Heart right ventricle (tissue), 16 donors: ENCODE measurements at regions not wholly inside any gene's neighbourhood (a gene's known extent, or its start where the extent isn't known, plus 50 kb on each side); places are given as distances from the start of the nearest gene placed in this dataset.
A peak's percentile ranks its signal among the peaks of the same experiment; 100 is the strongest.

Experiments
- ATAC-seq, 8 donors: fragments of 200-7000 bp; cut with Tn5 transposase; one replicate each; pipeline ENCODE4 v1.9.1; 2020; ENCODE audit warnings: mild to moderate bottlenecking in 8 of 8, moderate library complexity in 8 of 8, moderate number of reproducible peaks in 1 of 8
- DNase-seq, 2 donors: peaks; one replicate each; pipeline ENCODE4 v3.0.0-alpha.2; 2020
- H3K27ac ChIP-seq, 10 donors: fragments of 200-600 bp; sonication (generic) in 2 of 10; one replicate each; pipeline versions ENCODE4 v1.5.0 to v1.8.0; 2020 to 2022; ENCODE audit warnings: mild to moderate bottlenecking in 3 of 10
- H3K27me3 ChIP-seq, 7 donors: fragments of 200-600 bp; one replicate each; pipeline ENCODE4 v1.8.0; 2021 to 2022; ENCODE audit warnings: mild to moderate bottlenecking in 2 of 7
- H3K36me3 ChIP-seq, 9 donors: fragments of 200-600 bp; sonication (generic) in 1 of 9; one replicate each; pipeline versions ENCODE4 v1.5.0 to v1.8.0; 2020 to 2022; ENCODE audit warnings: mild to moderate bottlenecking in 2 of 9
- H3K4me1 ChIP-seq, 9 donors: fragments of 200-600 bp; sonication (generic) in 1 of 9; one replicate each; pipeline versions ENCODE4 v1.5.0 to v1.8.0; 2020 to 2022; ENCODE audit warnings: mild to moderate bottlenecking in 4 of 9
- H3K4me3 ChIP-seq, 10 donors: fragments of 200-600 bp; sonication (generic) in 2 of 10; one replicate each; pipeline versions ENCODE4 v1.5.0 to v1.8.0; 2020 to 2022; ENCODE audit warnings: mild to moderate bottlenecking in 7 of 10, moderate library complexity in 2 of 10
- H3K9me3 ChIP-seq, 11 donors: fragments of 200-600 bp in 10 of 11; sonication (generic) in 2 of 11; one replicate each; pipeline versions ENCODE4 v1.5.0 to v1.8.0; 2013 to 2022; ENCODE audit warnings: mild to moderate bottlenecking in 2 of 11, control low read depth in 1 of 11, moderate library complexity in 1 of 11
- CTCF ChIP-seq, 9 donors: fragments of 200-600 bp; sonication (generic) in 2 of 9; IDR thresholded peaks; one replicate each; pipeline versions ENCODE4 v1.5.0 to v1.8.0; 2021 to 2022; ENCODE audit warnings: antibody characterized with exemption in 9 of 9, mild to moderate bottlenecking in 5 of 9, moderate library complexity in 1 of 9
- WGBS, 2 donors: extraction: QIAGEN DNeasy Blood & Tissue Kit; methylation state at CpG; one replicate each; pipeline ENCODE4 v1.1.7; 2013; ENCODE audit warnings: inconsistent platforms in 1 of 2; 5-methylcytosine and 5-hydroxymethylcytosine counted together
- intact Hi-C, 10 donors: fragments of 100-400 bp; cut with DNase I; formaldehyde crosslinking; loops; one replicate each; pipeline versions ENCODE4 v1.11.1 to v1.14.2; 2022
- donor health status: Arrhythmogenic right ventricular cardiomyopathy.
- donor health status: ischemic (EF 13 %, LVEDD 7.1; RV severe dilation, severe dysfunction).
- donor health status: healthy with polysubstance abuse.
- donor health status: DM: no; HTN: yes; CAD: no.
- donor health status: DM: no; HTN: no; CAD: no.
- donor health status: ischemic (EF 25% LVEDD 6.9; RV normal size, moderate dysfunction).
- donor health status: ischemic (EF 25% LVEDD 5.7; RV mildly dilated, moderate dysfunction).
- donor health status: healthy.
- donor health status: DM: yes; HTN: yes; CAD: no.
- donor health status: Ischemic cardiomyopathy.
- donor health status: ischemic (EF 35%, LVEDD 5.7; RV mildly dilated, moderate dysfunction).
- donor health status: nonischemic (EF 11% LVEDD 7.7; RV severe dilation, severe dysfunction).
- donor health status: DM: yes; HTN: yes; CAD: no.
- donor health status: PGD.
- donor health status: ischemic (EF 29% LVEDD 5.4; RV normal size, mild dysfunction).
- donor health status: nonischemic (EF 23%, LVEDD 6.1; RV moderate dilation, normal function).

GRCh38 chr13:73146707-73147106, 87.9 kb downstream of the KLF5 start:
- Histone ChIP-seq H3K36me3 (no peaks in the 10 kb centered on the region), H3K9me3 (no peaks in the 10 kb centered on the region), H3K4me1 (peaks cover 0 to 7% (median 0%) of the 10 kb centered on the region in 9 donors), H3K27me3 (no peaks in the 10 kb centered on the region), H3K4me3 (no peak overlapping the region), H3K27ac (no peak overlapping the region)
- no peak for TF ChIP-seq CTCF (IDR thresholded peaks at IDR 0.05)
- DNase-seq, result no peak
- intact Hi-C loops, result no loop called here
- ATAC-seq, result no peak
- 92 to 96% methylated on average over 2 of the region's 2 CpGs for WGBS, 2 donors

- peak overlapping the region in 2 of 10 donors; percentile 5 to 29 for H3K4me3 ChIP-seq
- intact Hi-C loops, result no loop called here
- H3K9me3 ChIP-seq, result no peaks in the 10 kb centered on the region
- peaks cover 0 to 2% (median 0%) of the 10 kb centered on the region in 7 donors for H3K27me3 ChIP-seq
- ATAC-seq (peak in 1 of 8 donors; percentile 34), DNase-seq (no peak)
- H3K4me1 ChIP-seq, result peaks cover 0 to 8% (median 0%) of the 10 kb centered on the region in 9 donors
- H3K27ac ChIP-seq, result no peak overlapping the region
- TF ChIP-seq CTCF (IDR thresholded peaks at IDR 0.05), result no peak
- H3K36me3 ChIP-seq, result no peaks in the 10 kb centered on the region
- WGBS, 2 donors, result 41 to 45% methylated on average over 5 of the region's 5 CpGs
Measured at GRCh38 chr13:73142071-73142470, 83.3 kb downstream of the KLF5 start.

GRCh38 chr13:73141292-73141771, 82.5 kb downstream of the KLF5 start:
- DNase-seq (no peak), ATAC-seq (no peak)
- Histone ChIP-seq H3K4me3 (peak overlapping the region in 2 of 10 donors; percentile 4 to 29), H3K27me3 (peaks cover 0 to 2% (median 0%) of the 10 kb centered on the region in 7 donors), H3K4me1 (peaks cover 0 to 8% (median 0%) of the 10 kb centered on the region in 9 donors), H3K9me3 (no peaks in the 10 kb centered on the region), H3K36me3 (no peaks in the 10 kb centered on the region), H3K27ac (no peak overlapping the region)
- intact Hi-C loops, result no loop called here
- no peak for TF ChIP-seq CTCF (IDR thresholded peaks at IDR 0.05)
- 32 to 46% methylated on average over 4 of the region's 4 CpGs for WGBS, 2 donors

- Histone ChIP-seq H3K27me3 (peaks cover 0 to 2% (median 0%) of the 10 kb centered on the region in 7 donors), H3K4me1 (peaks cover 0 to 8% (median 0%) of the 10 kb centered on the region in 9 donors), H3K4me3 (no peak overlapping the region), H3K36me3 (no peaks in the 10 kb centered on the region), H3K27ac (no peak overlapping the region), H3K9me3 (no peaks in the 10 kb centered on the region)
- intact Hi-C loops, result no loop called here
- ATAC-seq, result no peak
- DNase-seq, result no peak
- WGBS, 2 donors, result 64 to 70% methylated on average over 2 of the region's 2 CpGs
- TF ChIP-seq CTCF (IDR thresholded peaks at IDR 0.05), result no peak
Measured at GRCh38 chr13:73140801-73141200, 82.0 kb downstream of the KLF5 start.
